ENCODE measurements at regions not wholly inside any gene's neighbourhood (a gene's known extent, or its start where the extent isn't known, plus 50 kb on each side); places are given as distances from the start of the nearest gene placed in this dataset.

- no peaks in the 10 kb centered on the region for H4K20me1 ChIP-seq (ENCODE audit: insufficient read depth)
- H2AFZ ChIP-seq (ENCODE audit: low read depth, low read length), result no peak overlapping the region
- H3K9me3 ChIP-seq (ENCODE audit: low read length), result no peaks in the 10 kb centered on the region
- no peaks in the 10 kb centered on the region for H3K27me3 ChIP-seq (ENCODE audit: insufficient read depth, low read depth, low read length)
- no peak for TF ChIP-seq EZH2 (IDR thresholded peaks at IDR 0.05; ENCODE audit: borderline replicate concordance, insufficient read depth, low read length, poor library complexity, severe bottlenecking)
- no peak for TF ChIP-seq SMC3 (conservative IDR thresholded peaks at IDR 0.05; ENCODE audit: poor library complexity)
- TF ChIP-seq MXI1 (conservative IDR thresholded peaks at IDR 0.05; ENCODE audit: poor library complexity, severe bottlenecking), result no peak
- TF ChIP-seq, protein P1, sequence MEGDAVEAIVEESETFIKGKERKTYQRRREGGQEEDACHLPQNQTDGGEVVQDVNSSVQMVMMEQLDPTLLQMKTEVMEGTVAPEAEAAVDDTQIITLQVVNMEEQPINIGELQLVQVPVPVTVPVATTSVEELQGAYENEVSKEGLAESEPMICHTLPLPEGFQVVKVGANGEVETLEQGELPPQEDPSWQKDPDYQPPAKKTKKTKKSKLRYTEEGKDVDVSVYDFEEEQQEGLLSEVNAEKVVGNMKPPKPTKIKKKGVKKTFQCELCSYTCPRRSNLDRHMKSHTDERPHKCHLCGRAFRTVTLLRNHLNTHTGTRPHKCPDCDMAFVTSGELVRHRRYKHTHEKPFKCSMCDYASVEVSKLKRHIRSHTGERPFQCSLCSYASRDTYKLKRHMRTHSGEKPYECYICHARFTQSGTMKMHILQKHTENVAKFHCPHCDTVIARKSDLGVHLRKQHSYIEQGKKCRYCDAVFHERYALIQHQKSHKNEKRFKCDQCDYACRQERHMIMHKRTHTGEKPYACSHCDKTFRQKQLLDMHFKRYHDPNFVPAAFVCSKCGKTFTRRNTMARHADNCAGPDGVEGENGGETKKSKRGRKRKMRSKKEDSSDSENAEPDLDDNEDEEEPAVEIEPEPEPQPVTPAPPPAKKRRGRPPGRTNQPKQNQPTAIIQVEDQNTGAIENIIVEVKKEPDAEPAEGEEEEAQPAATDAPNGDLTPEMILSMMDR (IDR thresholded peaks at IDR 0.05; ENCODE audit: poor library complexity, severe bottlenecking), result no peak
- TF ChIP-seq, protein P2, sequence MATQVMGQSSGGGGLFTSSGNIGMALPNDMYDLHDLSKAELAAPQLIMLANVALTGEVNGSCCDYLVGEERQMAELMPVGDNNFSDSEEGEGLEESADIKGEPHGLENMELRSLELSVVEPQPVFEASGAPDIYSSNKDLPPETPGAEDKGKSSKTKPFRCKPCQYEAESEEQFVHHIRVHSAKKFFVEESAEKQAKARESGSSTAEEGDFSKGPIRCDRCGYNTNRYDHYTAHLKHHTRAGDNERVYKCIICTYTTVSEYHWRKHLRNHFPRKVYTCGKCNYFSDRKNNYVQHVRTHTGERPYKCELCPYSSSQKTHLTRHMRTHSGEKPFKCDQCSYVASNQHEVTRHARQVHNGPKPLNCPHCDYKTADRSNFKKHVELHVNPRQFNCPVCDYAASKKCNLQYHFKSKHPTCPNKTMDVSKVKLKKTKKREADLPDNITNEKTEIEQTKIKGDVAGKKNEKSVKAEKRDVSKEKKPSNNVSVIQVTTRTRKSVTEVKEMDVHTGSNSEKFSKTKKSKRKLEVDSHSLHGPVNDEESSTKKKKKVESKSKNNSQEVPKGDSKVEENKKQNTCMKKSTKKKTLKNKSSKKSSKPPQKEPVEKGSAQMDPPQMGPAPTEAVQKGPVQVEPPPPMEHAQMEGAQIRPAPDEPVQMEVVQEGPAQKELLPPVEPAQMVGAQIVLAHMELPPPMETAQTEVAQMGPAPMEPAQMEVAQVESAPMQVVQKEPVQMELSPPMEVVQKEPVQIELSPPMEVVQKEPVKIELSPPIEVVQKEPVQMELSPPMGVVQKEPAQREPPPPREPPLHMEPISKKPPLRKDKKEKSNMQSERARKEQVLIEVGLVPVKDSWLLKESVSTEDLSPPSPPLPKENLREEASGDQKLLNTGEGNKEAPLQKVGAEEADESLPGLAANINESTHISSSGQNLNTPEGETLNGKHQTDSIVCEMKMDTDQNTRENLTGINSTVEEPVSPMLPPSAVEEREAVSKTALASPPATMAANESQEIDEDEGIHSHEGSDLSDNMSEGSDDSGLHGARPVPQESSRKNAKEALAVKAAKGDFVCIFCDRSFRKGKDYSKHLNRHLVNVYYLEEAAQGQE (IDR thresholded peaks at IDR 0.05; ENCODE audit: borderline replicate concordance), result no peak
- TF ChIP-seq POLR2AphosphoS5 (IDR thresholded peaks at IDR 0.05), result no peak
- TF ChIP-seq TAF1 (IDR thresholded peaks at IDR 0.05; ENCODE audit: low read depth), result no peak
- no peak overlapping the region for H3K9ac ChIP-seq (ENCODE audit: low read length)
- H3K79me2 ChIP-seq (replicated peaks; ENCODE audit: insufficient read depth, low read length), result no peaks in the 10 kb centered on the region
- no peaks in the 10 kb centered on the region for H3K9me2 ChIP-seq (ENCODE audit: insufficient read depth, low read length)
- no peaks in the 10 kb centered on the region for H3K36me3 ChIP-seq (ENCODE audit: insufficient read depth, low read length)
- H3K4me3 ChIP-seq (ENCODE audit: low read length), result no peak overlapping the region
- no peaks in the 10 kb centered on the region for H3F3A ChIP-seq (ENCODE audit: insufficient read depth, low read length, poor library complexity, severe bottlenecking)
- H3K4me2 ChIP-seq (ENCODE audit: low read length), result no peak overlapping the region
- H3K27ac ChIP-seq (ENCODE audit: low read length), result no peak overlapping the region
Observed at GRCh38 chr2:8118940-8119781, 562.7 kb upstream of the ID2 start.

DNA sequence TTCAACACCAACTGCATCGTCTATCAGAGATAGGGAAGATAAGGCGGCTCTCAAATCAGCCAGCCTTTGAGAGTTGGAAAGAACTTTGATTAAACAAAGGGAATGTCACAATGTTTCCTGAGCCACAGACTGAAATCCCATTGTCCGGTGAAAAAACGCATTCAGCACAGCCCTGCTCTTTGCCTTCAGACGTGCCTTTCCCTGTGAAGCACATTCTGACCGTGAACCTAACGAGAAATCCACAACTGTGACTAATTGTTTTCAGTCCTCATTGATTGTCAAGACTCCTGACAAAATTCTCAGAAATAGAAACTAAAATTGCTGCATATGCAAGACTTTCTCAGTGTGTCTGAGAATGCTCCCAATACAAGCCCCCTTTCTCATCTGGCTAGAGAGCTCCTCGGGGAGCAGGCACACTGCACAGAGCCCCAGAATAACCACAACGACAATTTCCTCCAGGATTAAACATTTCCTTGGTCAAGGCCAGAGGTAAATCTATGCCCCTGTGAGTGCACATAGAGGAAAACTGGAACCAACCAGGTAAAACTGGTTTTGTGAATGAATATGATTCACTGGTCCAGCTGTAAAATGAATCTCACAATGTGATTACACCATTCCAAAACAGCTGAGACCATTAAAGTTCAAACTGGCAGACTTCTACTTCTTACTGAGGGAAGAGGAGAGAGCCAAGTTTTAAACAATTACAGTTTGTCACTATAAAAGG lies 561.9 kb upstream of the ID2 start:
- H4K20me1 ChIP-seq (ENCODE audit: insufficient read depth), result no peaks in the 10 kb centered on the region
- H3K9me2 ChIP-seq (ENCODE audit: insufficient read depth, low read length), result no peaks in the 10 kb centered on the region
- H3K9ac ChIP-seq (ENCODE audit: low read length), result no peak overlapping the region
- H3K9me3 ChIP-seq (ENCODE audit: low read length), result no peaks in the 10 kb centered on the region
- no peak overlapping the region for H3K4me2 ChIP-seq (ENCODE audit: low read length)
- no peaks in the 10 kb centered on the region for H3K36me3 ChIP-seq (ENCODE audit: insufficient read depth, low read length)
- no peaks in the 10 kb centered on the region for H3F3A ChIP-seq (ENCODE audit: insufficient read depth, low read length, poor library complexity, severe bottlenecking)
- no peaks in the 10 kb centered on the region for H3K27me3 ChIP-seq (ENCODE audit: insufficient read depth, low read depth, low read length)
- H2AFZ ChIP-seq (ENCODE audit: low read depth, low read length), result no peak overlapping the region
- H3K27ac ChIP-seq (ENCODE audit: low read length), result no peak overlapping the region
- TF ChIP-seq MXI1 (conservative IDR thresholded peaks at IDR 0.05; ENCODE audit: poor library complexity, severe bottlenecking) (no peak), EZH2 (IDR thresholded peaks at IDR 0.05; ENCODE audit: borderline replicate concordance, insufficient read depth, low read length, poor library complexity, severe bottlenecking) (no peak)
- TF ChIP-seq, protein P2 (IDR thresholded peaks at IDR 0.05; ENCODE audit: borderline replicate concordance), result no peak
- H3K79me2 ChIP-seq (replicated peaks; ENCODE audit: insufficient read depth, low read length), result no peaks in the 10 kb centered on the region
- H3K4me3 ChIP-seq (ENCODE audit: low read length), result no peak overlapping the region

Measured in neural cell (in vitro differentiated cells).